ENCODE measurements at regions not wholly inside any gene's neighbourhood (a gene's known extent, or its start where the extent isn't known, plus 50 kb on each side); places are given as distances from the start of the nearest gene placed in this dataset.

DNA sequence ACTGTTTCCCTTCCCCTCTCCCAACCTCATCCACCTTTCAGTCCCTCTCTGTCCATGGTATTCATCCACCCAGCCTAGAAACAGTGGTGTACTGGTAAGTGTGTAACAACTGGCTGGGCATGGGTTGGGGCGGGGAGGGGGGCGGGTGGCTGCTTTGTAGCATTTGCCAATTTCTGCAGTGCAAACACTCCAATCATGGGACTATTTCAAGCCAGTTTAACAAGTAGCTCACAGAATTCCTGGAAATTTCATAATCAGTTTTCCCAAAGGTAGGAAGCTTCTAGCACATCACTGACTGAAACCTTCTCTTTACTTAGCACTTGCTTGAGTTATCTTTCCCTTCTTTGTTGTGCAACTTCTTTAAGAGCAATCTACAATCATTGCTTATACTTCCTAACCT is 100.8 kb upstream of the WASF3 start:
- no peaks in the 10 kb centered on the region for H3K36me3 Mint-ChIP-seq (ENCODE audit: low read depth)

DNA sequence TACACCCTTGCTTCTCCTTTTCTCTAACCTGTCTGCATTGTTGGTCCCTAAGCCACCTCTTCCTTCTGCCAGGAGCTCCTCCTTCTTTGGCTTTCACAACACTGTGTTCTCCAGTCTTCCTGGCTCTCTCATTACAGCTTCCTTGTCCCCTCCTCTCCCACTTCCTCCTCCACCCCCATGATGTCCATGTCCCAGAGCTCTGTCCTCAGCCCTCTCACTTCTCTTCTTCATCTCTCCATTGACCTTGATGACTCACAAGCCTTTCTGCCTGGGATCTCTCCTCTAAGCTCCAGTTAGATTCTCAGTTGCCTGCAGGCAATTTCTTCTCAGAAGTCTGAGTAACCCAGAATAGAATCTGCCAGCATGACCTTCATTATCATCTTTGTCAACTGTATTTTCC is 100.3 kb upstream of the WASF3 start:
- H3K36me3 Mint-ChIP-seq (ENCODE audit: low read depth), result no peaks in the 10 kb centered on the region
- H3K27ac Mint-ChIP-seq, result no peak overlapping the region
- no peak for DNase-seq (ENCODE audit: low spot score)
- H3K9me3 Mint-ChIP-seq, result no peaks in the 10 kb centered on the region
- peaks cover 10% of the 10 kb centered on the region for H3K27me3 Mint-ChIP-seq (ENCODE audit: insufficient read depth)
- H3K4me1 Mint-ChIP-seq (ENCODE audit: low read depth), result no peaks in the 10 kb centered on the region
- no peak overlapping the region for H3K4me3 Mint-ChIP-seq
- intact Hi-C loops (cut with micrococcal nuclease), result no loop called here

More for the DNA sequence above, 100.8 kb upstream of the WASF3 start:
- DNase-seq (ENCODE audit: low spot score), result no peak
- Mint-ChIP-seq H3K27me3 (ENCODE audit: insufficient read depth) (peaks cover 10% of the 10 kb centered on the region), H3K4me1 (ENCODE audit: low read depth) (no peaks in the 10 kb centered on the region), H3K9me3 (no peaks in the 10 kb centered on the region), H3K27ac (no peak overlapping the region), H3K4me3 (no peak overlapping the region)
- intact Hi-C loops (cut with micrococcal nuclease), result no loop called here

DNA sequence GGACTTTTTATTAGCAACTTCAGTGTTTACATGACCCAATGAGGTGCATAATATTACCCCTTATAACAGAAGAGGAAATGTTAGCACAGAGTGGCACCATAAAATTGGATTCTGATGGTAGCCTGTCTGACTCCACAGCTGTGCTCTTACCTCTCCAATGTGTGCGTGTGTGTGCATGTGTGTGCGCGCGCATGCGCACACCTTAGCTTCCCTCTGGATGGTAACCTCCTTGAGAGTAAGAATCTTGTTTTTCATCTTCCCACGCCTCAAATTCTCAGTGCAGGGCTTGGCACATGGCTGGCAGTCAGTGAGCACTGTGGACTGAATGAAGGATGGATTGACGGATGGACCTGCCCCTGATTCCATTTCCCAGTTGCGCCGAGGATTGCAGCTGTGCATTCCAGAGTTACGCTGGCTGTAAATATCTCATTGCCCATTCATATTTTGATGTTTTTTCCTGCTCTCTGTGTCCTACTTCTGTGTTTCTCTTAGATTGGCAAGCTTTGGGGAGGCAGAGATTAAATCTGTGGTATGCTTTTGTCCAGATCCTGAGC is 99.2 kb upstream of the WASF3 start:
- intact Hi-C loops (cut with micrococcal nuclease), result no loop called here
- H3K9me3 Mint-ChIP-seq, result no peaks in the 10 kb centered on the region
- no peaks in the 10 kb centered on the region for H3K36me3 Mint-ChIP-seq (ENCODE audit: low read depth)
- H3K4me1 Mint-ChIP-seq (ENCODE audit: low read depth), result no peaks in the 10 kb centered on the region
- no peak overlapping the region for H3K4me3 Mint-ChIP-seq
- DNase-seq (ENCODE audit: low spot score), result no peak
- peaks cover 7% of the 10 kb centered on the region for H3K27me3 Mint-ChIP-seq (ENCODE audit: insufficient read depth)
- no peak overlapping the region for H3K27ac Mint-ChIP-seq

DNA sequence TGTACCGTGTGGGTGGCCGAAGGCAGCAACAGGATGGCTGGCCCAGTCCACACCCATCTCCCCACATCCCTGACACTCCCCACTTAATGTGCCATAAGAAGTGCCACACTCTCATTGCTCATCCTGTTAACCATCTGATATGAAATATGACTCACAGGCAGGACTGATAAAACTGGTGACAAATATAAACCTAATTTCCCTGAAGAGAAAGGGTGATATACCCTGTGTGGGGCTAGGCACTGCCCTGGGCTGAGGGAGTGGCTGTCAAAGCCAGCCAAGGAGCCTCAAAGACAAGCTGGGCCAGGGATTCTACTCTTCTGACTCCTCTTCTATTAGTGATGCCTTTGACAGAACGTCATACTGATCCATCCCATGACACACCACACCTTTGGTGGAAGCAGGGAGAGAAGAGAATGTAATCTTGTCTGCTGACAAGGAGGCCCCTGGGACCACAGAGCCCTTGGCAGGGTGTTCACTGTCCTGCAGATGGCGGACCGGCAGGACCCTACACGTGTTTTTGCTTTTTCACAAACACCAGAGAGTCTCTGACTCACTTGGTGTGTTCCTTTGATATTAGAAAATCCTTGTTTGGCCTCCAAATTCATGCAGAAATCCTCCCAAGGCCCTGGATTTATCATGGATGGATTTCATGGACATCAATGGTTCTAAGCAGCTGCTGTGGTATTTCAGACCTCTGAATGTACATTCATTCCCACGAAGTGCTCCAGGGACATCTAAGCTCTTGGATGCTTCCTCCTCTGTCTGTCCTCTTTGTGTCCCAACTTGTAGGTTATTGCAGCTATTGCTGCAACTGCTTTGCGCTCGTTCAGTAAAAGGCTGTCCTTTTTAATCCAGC is 98.0 kb upstream of the WASF3 start:
- Mint-ChIP-seq H3K36me3 (ENCODE audit: low read depth) (no peaks in the 10 kb centered on the region), H3K27me3 (ENCODE audit: insufficient read depth) (peaks cover 2% of the 10 kb centered on the region), H3K4me1 (ENCODE audit: low read depth) (no peaks in the 10 kb centered on the region), H3K9me3 (no peaks in the 10 kb centered on the region), H3K4me3 (no peak overlapping the region), H3K27ac (no peak overlapping the region)
- intact Hi-C loops (cut with micrococcal nuclease), result no loop called here
- DNase-seq (ENCODE audit: low spot score), result no peak

DNA sequence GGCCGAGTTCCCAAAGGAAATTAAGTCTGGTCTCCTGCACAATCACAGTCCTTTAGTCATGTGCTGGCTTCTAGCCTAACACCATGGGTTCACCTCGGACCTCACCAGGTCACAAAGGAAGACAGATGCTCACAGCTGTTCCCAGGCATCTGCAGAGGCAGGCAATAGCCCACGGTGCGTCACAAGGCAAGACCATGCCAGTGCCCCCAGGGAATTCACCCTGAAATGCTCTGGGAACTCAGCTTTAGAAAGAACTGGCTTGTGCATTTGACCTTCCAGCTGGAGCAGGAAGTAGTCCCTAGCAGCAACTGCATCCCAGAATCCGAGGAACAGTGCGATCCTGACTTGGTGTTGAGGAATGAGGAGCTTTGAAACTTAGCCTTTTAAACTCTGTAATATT is 96.8 kb upstream of the WASF3 start:
- Mint-ChIP-seq H3K27ac (no peak overlapping the region), H3K4me1 (ENCODE audit: low read depth) (no peaks in the 10 kb centered on the region), H3K9me3 (no peaks in the 10 kb centered on the region), H3K4me3 (no peak overlapping the region), H3K36me3 (ENCODE audit: low read depth) (no peaks in the 10 kb centered on the region), H3K27me3 (ENCODE audit: insufficient read depth) (peaks cover 6% of the 10 kb centered on the region)
- DNase-seq (ENCODE audit: low spot score), result no peak
- intact Hi-C loops (cut with micrococcal nuclease), result no loop called here

DNA sequence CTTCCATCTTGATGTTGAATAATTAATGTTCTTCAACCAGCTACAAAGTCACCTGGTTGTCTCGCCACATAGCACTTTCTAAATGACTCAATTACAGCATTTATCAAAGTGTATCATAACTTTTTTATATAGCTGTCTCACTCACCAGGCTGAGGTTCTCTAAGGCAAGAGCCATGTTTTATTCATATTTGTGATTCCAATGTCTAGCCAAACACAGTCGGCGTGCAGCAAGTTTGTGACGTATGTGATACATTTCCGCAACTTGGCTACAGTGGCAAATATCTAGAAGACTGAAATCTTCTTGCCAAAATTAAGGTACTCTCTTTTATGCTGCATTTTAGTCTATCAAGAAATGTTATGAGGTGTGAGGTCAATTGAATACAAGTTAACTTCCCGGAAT is 94.2 kb upstream of the WASF3 start:
- H3K4me1 Mint-ChIP-seq (ENCODE audit: low read depth), result no peaks in the 10 kb centered on the region
- no peak for DNase-seq (ENCODE audit: low spot score)
- no peak overlapping the region for H3K27ac Mint-ChIP-seq
- intact Hi-C loops (cut with micrococcal nuclease), result no loop called here
- no peaks in the 10 kb centered on the region for H3K9me3 Mint-ChIP-seq
- no peak overlapping the region for H3K4me3 Mint-ChIP-seq
- H3K27me3 Mint-ChIP-seq (ENCODE audit: insufficient read depth), result peaks cover 5% of the 10 kb centered on the region
- H3K36me3 Mint-ChIP-seq (ENCODE audit: low read depth), result no peaks in the 10 kb centered on the region

DNA sequence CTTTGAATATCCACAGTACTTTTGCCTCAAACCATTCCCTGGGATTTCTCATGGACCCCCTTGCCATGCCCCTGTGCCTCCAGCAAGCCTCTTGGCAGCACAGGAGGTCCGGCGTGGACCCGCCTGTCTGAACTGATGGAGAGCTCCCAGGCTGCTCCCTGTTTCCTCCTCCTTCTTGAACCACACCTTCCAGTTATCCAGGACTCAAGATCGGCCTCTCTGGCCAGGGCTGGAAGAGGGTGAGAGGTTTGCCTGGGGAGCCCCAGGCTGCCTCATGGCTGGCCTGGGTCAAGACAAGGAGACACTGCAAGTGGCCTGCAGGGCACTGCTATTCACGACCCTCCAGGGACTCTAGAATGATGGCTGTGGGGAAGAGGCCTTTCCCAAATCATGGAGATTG is 93.6 kb upstream of the WASF3 start:
- Mint-ChIP-seq H3K27me3 (ENCODE audit: insufficient read depth) (peaks cover 5% of the 10 kb centered on the region), H3K36me3 (ENCODE audit: low read depth) (no peaks in the 10 kb centered on the region), H3K4me1 (ENCODE audit: low read depth) (no peaks in the 10 kb centered on the region), H3K4me3 (no peak overlapping the region), H3K9me3 (no peaks in the 10 kb centered on the region), H3K27ac (no peak overlapping the region)
- DNase-seq (ENCODE audit: low spot score), result no peak
- intact Hi-C loops (cut with micrococcal nuclease), result no loop called here

DNA sequence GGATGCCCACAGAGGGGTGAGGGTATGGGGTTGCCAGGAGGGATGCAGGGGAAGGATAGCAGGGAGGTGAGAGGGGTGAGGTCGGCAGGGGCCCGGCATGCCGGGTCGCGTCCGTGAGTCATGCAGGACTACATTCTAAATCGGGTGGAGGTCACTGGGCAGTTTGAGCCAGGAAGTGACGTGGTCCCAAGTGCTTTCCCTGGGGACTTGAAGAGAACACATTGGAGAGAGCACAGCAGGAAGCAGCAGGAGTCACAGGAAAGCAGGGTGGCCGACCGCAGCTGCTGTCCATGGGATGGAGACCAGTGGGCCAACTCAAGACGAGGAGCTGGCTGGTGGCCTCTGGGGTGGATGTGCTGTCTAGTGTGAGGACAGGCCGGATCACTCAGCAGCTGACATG is 92.0 kb upstream of the WASF3 start:
- H3K4me1 Mint-ChIP-seq (ENCODE audit: low read depth), result no peaks in the 10 kb centered on the region
- H3K27me3 Mint-ChIP-seq (ENCODE audit: insufficient read depth), result peaks cover 5% of the 10 kb centered on the region
- no peak for DNase-seq (ENCODE audit: low spot score)
- H3K4me3 Mint-ChIP-seq, result no peak overlapping the region
- H3K9me3 Mint-ChIP-seq, result no peaks in the 10 kb centered on the region
- no peaks in the 10 kb centered on the region for H3K36me3 Mint-ChIP-seq (ENCODE audit: low read depth)
- intact Hi-C loops (cut with micrococcal nuclease), result no loop called here
- no peak overlapping the region for H3K27ac Mint-ChIP-seq

DNA sequence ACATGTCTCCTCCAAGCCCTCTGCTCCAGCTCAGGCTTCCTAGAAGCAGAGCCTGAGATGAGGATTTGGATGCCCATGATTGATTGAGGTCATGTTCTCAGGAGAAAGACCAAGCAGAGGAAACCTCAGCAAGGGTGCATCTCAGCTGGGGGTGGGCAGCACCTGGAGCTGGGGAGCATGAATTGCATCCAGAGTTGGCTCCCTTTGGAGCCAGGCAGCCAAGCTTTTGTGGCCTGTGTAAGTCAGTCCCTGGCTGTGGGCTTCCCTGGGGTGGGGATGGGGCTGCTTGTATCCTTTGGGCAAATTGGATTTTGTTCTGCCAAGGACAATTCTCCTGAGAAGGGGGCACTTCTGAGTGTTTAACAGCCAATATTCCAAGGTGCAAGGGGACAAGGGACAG is 91.5 kb upstream of the WASF3 start:
- H3K4me3 Mint-ChIP-seq, result no peak overlapping the region
- no peak for DNase-seq (ENCODE audit: low spot score)
- H3K27me3 Mint-ChIP-seq (ENCODE audit: insufficient read depth), result peaks cover 5% of the 10 kb centered on the region
- no peaks in the 10 kb centered on the region for H3K9me3 Mint-ChIP-seq
- H3K36me3 Mint-ChIP-seq (ENCODE audit: low read depth), result no peaks in the 10 kb centered on the region
- no peaks in the 10 kb centered on the region for H3K4me1 Mint-ChIP-seq (ENCODE audit: low read depth)
- intact Hi-C loops (cut with micrococcal nuclease), result no loop called here
- H3K27ac Mint-ChIP-seq, result no peak overlapping the region

DNA sequence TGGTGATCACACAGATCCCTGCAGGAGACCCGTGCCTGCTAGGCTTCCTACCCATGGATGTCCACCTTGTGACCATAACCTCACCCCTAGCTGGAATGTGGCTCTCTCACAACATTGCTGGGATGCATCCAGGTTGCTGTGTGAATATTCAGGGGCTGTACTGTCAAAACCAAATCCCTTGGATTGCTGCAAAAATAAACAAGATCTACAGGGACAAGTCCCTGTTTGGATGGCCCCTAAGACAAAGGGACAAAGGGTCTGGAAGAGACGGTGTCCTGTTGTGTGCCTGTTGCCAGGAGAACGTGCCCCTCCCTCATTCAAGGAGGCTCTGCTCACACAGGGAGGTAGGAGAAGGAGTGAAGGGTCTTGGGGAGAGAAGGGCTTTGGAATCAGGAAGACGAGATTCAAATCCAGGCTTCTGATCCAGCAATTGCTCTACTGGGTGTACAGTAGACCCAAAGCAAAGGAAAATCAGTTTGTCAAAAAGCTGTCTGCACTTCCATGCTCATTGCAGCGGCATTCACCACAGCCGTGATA is 89.2 kb upstream of the WASF3 start:
- peaks cover 5% of the 10 kb centered on the region for H3K27me3 Mint-ChIP-seq (ENCODE audit: insufficient read depth)
- H3K36me3 Mint-ChIP-seq (ENCODE audit: low read depth), result no peaks in the 10 kb centered on the region
- no peak overlapping the region for H3K27ac Mint-ChIP-seq
- DNase-seq (ENCODE audit: low spot score), result no peak
- H3K4me3 Mint-ChIP-seq, result no peak overlapping the region
- intact Hi-C loops (cut with micrococcal nuclease), result no loop called here
- no peaks in the 10 kb centered on the region for H3K9me3 Mint-ChIP-seq
- H3K4me1 Mint-ChIP-seq (ENCODE audit: low read depth), result no peaks in the 10 kb centered on the region

DNA sequence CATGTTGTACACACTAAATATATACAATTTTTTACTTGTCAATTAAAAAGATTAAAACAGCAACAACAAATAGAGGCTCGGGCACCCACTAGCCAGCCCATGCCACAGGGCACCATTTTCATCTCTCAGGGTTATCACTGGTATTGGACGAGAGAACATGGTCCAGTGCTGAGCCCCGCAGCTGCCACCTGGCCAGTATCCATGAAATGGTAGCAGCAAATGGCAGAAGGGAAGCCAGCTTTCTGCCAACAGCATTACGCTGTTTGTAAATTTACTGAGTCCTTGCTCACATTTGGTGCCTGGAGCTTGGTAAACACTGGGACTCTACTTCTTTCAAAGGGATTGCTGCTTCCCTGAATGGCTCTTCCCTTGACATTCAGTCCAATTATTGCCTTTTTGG is 87.9 kb upstream of the WASF3 start:
- no peak for DNase-seq (ENCODE audit: low spot score)
- H3K9me3 Mint-ChIP-seq, result no peaks in the 10 kb centered on the region

DNA sequence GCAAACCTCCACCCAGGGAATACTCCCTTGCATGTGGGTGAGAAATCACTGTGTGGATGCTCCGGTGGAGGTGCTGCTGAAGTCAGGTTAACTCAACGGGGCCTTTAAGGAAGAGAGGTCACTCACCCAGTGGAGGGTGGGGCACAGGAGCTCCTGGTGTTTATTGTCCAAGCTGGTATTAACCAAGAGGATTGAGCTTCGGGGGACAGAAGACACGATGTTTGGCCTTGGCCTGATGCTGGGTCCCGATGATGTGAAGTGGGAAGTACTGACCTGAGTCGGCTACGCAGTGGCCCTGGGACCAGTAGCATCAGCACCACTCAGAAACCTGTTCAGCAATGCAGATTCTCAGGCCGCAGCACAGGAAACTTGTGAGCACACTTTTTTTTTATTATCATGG is 85.7 kb upstream of the WASF3 start:
- no peaks in the 10 kb centered on the region for H3K36me3 Mint-ChIP-seq (ENCODE audit: low read depth)
- H3K4me1 Mint-ChIP-seq (ENCODE audit: low read depth), result peaks cover 10% of the 10 kb centered on the region
- no peak overlapping the region for H3K4me3 Mint-ChIP-seq
- intact Hi-C loops (cut with micrococcal nuclease), result no loop called here
- H3K27me3 Mint-ChIP-seq (ENCODE audit: insufficient read depth), result peaks cover 2% of the 10 kb centered on the region
- DNase-seq (ENCODE audit: low spot score), result no peak
- no peak overlapping the region for H3K27ac Mint-ChIP-seq
- H3K9me3 Mint-ChIP-seq, result no peaks in the 10 kb centered on the region

More for the DNA sequence above, 87.9 kb upstream of the WASF3 start:
- H3K4me1 Mint-ChIP-seq (ENCODE audit: low read depth), result no peaks in the 10 kb centered on the region
- intact Hi-C loops (cut with micrococcal nuclease), result no loop called here
- H3K36me3 Mint-ChIP-seq (ENCODE audit: low read depth), result no peaks in the 10 kb centered on the region
- H3K4me3 Mint-ChIP-seq, result no peak overlapping the region
- no peak overlapping the region for H3K27ac Mint-ChIP-seq
- peaks cover 5% of the 10 kb centered on the region for H3K27me3 Mint-ChIP-seq (ENCODE audit: insufficient read depth)

DNA sequence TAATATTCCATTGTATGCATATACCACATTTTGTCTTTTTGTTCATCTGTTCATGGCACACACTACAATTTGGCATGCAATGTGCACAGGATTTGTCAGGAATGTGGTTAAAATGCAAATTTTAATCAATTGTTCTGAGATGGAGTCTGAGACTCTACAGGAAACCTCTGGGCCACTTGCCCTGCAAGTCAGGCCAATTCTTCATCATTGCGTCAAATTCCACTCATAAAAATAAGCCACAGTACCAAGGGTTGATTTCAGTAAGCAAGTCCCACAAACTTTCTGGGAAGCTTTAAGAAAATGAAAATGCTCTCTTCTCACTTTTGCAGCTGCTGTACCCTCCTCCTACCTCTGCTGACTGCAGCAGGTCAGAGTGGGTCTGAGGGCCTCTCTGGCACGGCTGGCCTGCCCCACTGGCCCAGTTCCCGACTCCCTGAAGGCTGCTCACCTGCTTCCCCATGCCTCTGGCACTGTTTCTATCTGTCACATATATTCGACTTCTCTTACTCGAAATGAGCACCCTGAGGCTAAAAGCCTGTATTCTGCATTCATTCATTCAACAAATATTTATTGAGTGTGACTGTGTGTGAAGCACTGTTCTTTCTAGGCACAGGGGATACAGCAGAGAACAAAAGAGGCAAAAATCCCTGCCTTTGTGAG is 83.8 kb upstream of the WASF3 start:
- Mint-ChIP-seq H3K27me3 (ENCODE audit: insufficient read depth) (no peaks in the 10 kb centered on the region), H3K4me1 (ENCODE audit: low read depth) (peaks cover 10% of the 10 kb centered on the region), H3K36me3 (ENCODE audit: low read depth) (no peaks in the 10 kb centered on the region), H3K4me3 (no peak overlapping the region), H3K9me3 (no peaks in the 10 kb centered on the region), H3K27ac (no peak overlapping the region)
- intact Hi-C loops (cut with micrococcal nuclease), result no loop called here
- DNase-seq (ENCODE audit: low spot score), result no peak
